HG03064 (cell line): ENCODE measurements at regions not wholly inside any gene's neighbourhood (a gene's known extent, or its start where the extent isn't known, plus 50 kb on each side); places are given as distances from the start of the nearest gene placed in this dataset.

Source experiments
- ATAC-seq: cut with Tn5 transposase; IDR thresholded peaks from one replicate; pipeline ENCODE4 v1.9.1; 2021; ENCODE audit warnings: low read depth; ENCODE audit not compliant: unreplicated experiment

- no peak for ATAC-seq
These were observed 261.3 kb upstream of the MEOX2 start for GRCh38 chr7:15947754-15948153.

- no peak for ATAC-seq
These were observed 251.6 kb upstream of the MEOX2 start for GRCh38 chr7:15938115-15938514.

- no peak for ATAC-seq
These were observed 251.1 kb upstream of the MEOX2 start for GRCh38 chr7:15937571-15937970.

- no peak for ATAC-seq
These were observed 250.5 kb upstream of the MEOX2 start for GRCh38 chr7:15936991-15937390.

- ATAC-seq, result no peak
These were observed 245.8 kb upstream of the MEOX2 start for GRCh38 chr7:15932318-15932717.

- no peak for ATAC-seq
These were observed 242.9 kb upstream of the MEOX2 start for GRCh38 chr7:15929411-15929810.

GRCh38 chr7:15925608-15926007, 239.1 kb upstream of the MEOX2 start:
- no peak for ATAC-seq

- ATAC-seq, result no peak
These were observed 238.4 kb upstream of the MEOX2 start for GRCh38 chr7:15924910-15925309.

GRCh38 chr7:15922002-15922401, 235.5 kb upstream of the MEOX2 start:
- ATAC-seq, result no peak

- ATAC-seq, result no peak
These were observed 235.1 kb upstream of the MEOX2 start for GRCh38 chr7:15921576-15921975.

- no peak for ATAC-seq
These were observed 234.5 kb upstream of the MEOX2 start for GRCh38 chr7:15920953-15921352.

GRCh38 chr7:15916681-15917380, 230.3 kb upstream of the MEOX2 start:
- no peak for ATAC-seq

GRCh38 chr7:15915686-15916293, 229.3 kb upstream of the MEOX2 start:
- ATAC-seq, result no peak

GRCh38 chr7:15914611-15915010, 228.1 kb upstream of the MEOX2 start:
- no peak for ATAC-seq

- ATAC-seq, result no peak
These were observed 220.0 kb upstream of the MEOX2 start for GRCh38 chr7:15906436-15906835.

GRCh38 chr7:15905251-15906040, 219.0 kb upstream of the MEOX2 start:
- ATAC-seq, result no peak

- no peak for ATAC-seq
These were observed 204.8 kb upstream of the MEOX2 start for GRCh38 chr7:15891151-15891881.

- no peak for ATAC-seq
These were observed 203.0 kb upstream of the MEOX2 start for GRCh38 chr7:15889507-15889906.

- no peak for ATAC-seq
These were observed 201.6 kb upstream of the MEOX2 start for GRCh38 chr7:15888090-15888489.

- ATAC-seq, result no peak
These were observed 200.1 kb upstream of the MEOX2 start for GRCh38 chr7:15886626-15887025.

- ATAC-seq, result no peak
These were observed 199.2 kb upstream of the MEOX2 start for GRCh38 chr7:15885678-15886077.
